Psoas muscle (tissue), 7 donors: ENCODE measurements at regions not wholly inside any gene's neighbourhood (a gene's known extent, or its start where the extent isn't known, plus 50 kb on each side); places are given as distances from the start of the nearest gene placed in this dataset.
A peak's percentile ranks its signal among the peaks of the same experiment; 100 is the strongest.

Experiments
- ATAC-seq, 4 donors: fragments of 200-7000 bp; cut with Tn5 transposase; one replicate each; pipeline ENCODE4 v1.9.1; 2020; ENCODE audit warnings: moderate library complexity in 3 of 4, mild to moderate bottlenecking in 2 of 4
- DNase-seq, 2 donors: peaks; one replicate each; pipeline ENCODE4 v3.0.0-alpha.2; 2020
- H3K27ac ChIP-seq: fragments of 200-600 bp; one replicate; pipeline ENCODE4 v1.8.0; 2022
- H3K27me3 ChIP-seq, 3 donors: fragments of 200-600 bp in 1 of 3; one replicate each; pipeline versions ENCODE4 v1.6.1 to v1.8.0; 2013 to 2022; ENCODE audit warnings: low read length in 2 of 3, mild to moderate bottlenecking in 2 of 3, moderate library complexity in 1 of 3; ENCODE audit not compliant: insufficient read depth in 3 of 3
- H3K36me3 ChIP-seq, 2 donors: fragments of 200-600 bp in 1 of 2; one replicate each; pipeline versions ENCODE4 v1.6.1 to v1.8.0; 2013 to 2022; ENCODE audit warnings: low read depth in 1 of 2, mild to moderate bottlenecking in 1 of 2, moderate library complexity in 1 of 2; ENCODE audit not compliant: insufficient read depth in 1 of 2
- H3K4me1 ChIP-seq: fragments of 200-600 bp; one replicate; pipeline ENCODE4 v1.8.0; 2022
- H3K4me3 ChIP-seq: fragments of 200-600 bp; one replicate; pipeline ENCODE4 v1.8.0; 2022; ENCODE audit warnings: mild to moderate bottlenecking
- H3K9me3 ChIP-seq: fragments of 200-600 bp; one replicate; pipeline ENCODE4 v1.8.0; 2022
- WGBS, 3 donors: extraction: QIAGEN DNeasy Blood & Tissue Kit; methylation state at CpG; one replicate each; pipeline versions ENCODE4 v1.1.6 to v1.1.7; 2013; 5-methylcytosine and 5-hydroxymethylcytosine counted together
- intact Hi-C, 2 donors: fragments of 100-400 bp; cut with DNase I; formaldehyde crosslinking; loops; one replicate each; pipeline versions ENCODE4 v1.11.0 to v1.14.2; 2022
- TF ChIP-seq, protein P1 (sequence below): fragments of 200-600 bp; IDR thresholded peaks from one replicate; pipeline ENCODE4 v1.8.0; 2022; ENCODE audit warnings: antibody characterized with exemption
- donor health status: healthy with polysubstance abuse.
- donor health status: DM: no; HTN: no; CAD: no; lungs with moderate emphysema.
- donor health status: Bipolar disorder and iron deficiency.
- donor health status: healthy.
- donor health status: DM: yes; HTN: yes; CAD: no.
- donor health status: DM: no; HTN: no; CAD: no.
- donor health status: DM: yes; HTN: yes; CAD: no.

DNA sequence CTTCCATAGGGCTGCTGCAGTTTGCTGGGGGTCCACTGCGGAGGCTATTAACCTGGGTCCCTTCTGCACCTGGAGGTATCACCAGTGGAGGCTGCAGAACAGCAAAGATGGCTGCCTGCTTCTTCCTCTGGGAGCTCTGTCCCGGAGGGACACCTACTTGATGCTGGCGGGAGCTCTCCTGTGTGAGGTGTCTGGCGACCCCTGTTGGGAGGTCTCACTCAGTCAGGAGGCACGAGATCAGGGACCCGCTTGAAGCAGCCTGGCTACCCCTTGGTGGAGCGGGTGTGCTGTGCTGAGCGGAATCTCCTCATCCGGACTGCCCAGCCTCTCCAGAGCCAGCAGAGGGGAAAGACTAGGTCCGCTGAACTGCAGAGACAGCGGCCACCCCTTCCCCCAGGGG, 56.0 kb upstream of the CTXND1 start:
- DNase-seq (no peak), ATAC-seq (no peak)
- WGBS, 3 donors = 79 to 89% (median 83%) methylated on average over 11 of the region's 11 CpGs
- no peaks in the 10 kb centered on the region for H3K9me3 ChIP-seq
- H3K27me3 ChIP-seq = no peaks in the 10 kb centered on the region
- no peaks in the 10 kb centered on the region for H3K4me1 ChIP-seq
- no peak overlapping the region for H3K4me3 ChIP-seq
- H3K27ac ChIP-seq = no peak overlapping the region
- no peaks in the 10 kb centered on the region for H3K36me3 ChIP-seq
- intact Hi-C loops = no loop called here
- TF ChIP-seq, protein P1, sequence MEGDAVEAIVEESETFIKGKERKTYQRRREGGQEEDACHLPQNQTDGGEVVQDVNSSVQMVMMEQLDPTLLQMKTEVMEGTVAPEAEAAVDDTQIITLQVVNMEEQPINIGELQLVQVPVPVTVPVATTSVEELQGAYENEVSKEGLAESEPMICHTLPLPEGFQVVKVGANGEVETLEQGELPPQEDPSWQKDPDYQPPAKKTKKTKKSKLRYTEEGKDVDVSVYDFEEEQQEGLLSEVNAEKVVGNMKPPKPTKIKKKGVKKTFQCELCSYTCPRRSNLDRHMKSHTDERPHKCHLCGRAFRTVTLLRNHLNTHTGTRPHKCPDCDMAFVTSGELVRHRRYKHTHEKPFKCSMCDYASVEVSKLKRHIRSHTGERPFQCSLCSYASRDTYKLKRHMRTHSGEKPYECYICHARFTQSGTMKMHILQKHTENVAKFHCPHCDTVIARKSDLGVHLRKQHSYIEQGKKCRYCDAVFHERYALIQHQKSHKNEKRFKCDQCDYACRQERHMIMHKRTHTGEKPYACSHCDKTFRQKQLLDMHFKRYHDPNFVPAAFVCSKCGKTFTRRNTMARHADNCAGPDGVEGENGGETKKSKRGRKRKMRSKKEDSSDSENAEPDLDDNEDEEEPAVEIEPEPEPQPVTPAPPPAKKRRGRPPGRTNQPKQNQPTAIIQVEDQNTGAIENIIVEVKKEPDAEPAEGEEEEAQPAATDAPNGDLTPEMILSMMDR = no peak

DNA sequence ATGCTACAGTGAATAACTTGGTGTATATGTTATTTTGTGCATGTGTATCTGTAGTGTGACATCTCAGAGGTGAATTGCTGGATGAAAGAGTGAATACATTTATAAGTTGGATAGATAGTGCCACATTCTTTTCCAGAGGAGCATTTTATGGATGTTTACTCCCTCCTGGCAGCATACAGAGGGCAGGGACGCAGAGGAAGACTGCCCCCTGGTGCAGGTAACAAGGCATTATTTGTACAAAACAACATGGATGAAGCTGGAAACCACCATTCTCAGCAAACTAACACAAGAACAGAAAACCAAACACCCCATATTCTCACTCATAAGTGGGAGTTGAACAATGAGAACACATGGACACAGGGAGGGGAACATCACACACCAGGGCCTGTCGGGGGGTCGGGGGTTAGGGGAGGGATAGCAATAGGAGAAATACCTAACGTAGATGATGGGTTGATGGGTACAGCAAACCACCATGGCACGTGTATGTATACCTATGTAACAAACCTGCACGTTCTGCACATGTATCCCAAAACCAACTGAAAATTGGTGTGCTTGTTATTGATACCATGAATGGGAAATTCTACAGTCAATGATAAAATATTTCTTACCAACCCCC, 57.9 kb upstream of the CTXND1 start:
- Histone ChIP-seq H3K36me3 (no peaks in the 10 kb centered on the region), H3K4me1 (no peaks in the 10 kb centered on the region), H3K27ac (no peak overlapping the region), H3K4me3 (no peak overlapping the region), H3K9me3 (no peaks in the 10 kb centered on the region), H3K27me3 (no peaks in the 10 kb centered on the region)
- TF ChIP-seq, protein P1 = peak; percentile 35
- intact Hi-C loops = no loop called here
- no peak for DNase-seq
- 56 to 61% (median 59%) methylated on average over 6 of the region's 6 CpGs for WGBS, 3 donors
- peak in 2 of 4 donors; percentile 59 to 72 for ATAC-seq

DNA sequence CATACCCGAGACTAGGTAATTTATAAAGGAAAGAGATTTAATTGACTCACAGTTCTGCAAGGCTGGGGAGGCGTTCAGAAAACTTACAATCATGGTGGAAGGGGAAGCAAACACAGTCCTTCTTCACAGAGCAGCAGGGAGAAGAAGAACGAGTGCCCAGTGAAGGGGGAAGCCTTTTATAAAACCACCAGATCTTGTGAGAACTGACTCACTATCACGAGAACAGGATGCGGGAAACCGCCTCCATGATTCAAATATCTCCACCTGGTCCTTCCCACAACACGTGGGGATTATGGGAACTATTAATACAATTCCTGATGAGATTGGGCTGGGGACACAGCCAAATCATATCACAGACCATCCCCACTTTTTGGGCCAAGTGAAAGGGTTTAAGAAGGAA, 58.8 kb upstream of the CTXND1 start:
- ATAC-seq (no peak), DNase-seq (no peak)
- no peak overlapping the region for H3K4me3 ChIP-seq
- 78 to 83% (median 80%) methylated on average over 7 of the region's 7 CpGs for WGBS, 3 donors
- no peak overlapping the region for H3K27ac ChIP-seq
- H3K27me3 ChIP-seq = no peaks in the 10 kb centered on the region
- H3K36me3 ChIP-seq = no peaks in the 10 kb centered on the region
- H3K4me1 ChIP-seq = no peaks in the 10 kb centered on the region
- H3K9me3 ChIP-seq = no peaks in the 10 kb centered on the region
- TF ChIP-seq, protein P1 = no peak
- intact Hi-C loops = no loop called here

DNA sequence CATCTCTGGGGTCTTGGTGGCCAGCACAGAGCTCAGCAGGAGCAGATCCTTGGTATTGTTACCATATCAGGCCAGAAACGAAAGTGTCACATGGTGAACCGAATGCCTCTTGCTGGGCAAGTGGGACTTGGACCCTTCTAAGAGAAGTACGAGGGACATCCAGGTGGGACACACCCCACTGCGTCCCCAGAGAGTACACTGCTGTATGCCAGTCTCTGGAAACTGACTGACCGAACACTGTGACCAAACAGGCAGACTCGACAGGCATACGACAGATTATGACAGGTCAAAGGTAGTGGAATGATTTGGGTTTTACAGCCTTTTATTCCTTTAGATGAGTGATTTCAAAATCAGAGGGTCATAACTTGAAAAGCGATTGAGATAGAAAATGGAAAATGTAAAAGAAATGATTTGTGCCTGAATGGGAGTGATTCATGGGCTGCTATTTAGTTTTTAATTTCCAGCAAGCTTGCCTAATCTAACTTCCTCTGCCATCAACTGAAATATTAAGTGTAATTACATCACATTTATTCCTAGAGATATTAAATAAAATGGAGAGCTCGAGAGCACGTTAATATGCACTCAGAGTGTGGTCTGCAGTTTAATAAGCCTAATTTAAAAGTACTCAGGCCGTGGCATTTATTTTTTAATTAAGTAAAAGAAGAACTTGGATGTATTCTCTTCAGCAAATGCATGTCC, 63.4 kb upstream of the CTXND1 start:
- no peaks in the 10 kb centered on the region for H3K9me3 ChIP-seq
- no peak overlapping the region for H3K4me3 ChIP-seq
- H3K4me1 ChIP-seq = no peaks in the 10 kb centered on the region
- H3K27ac ChIP-seq = no peak overlapping the region
- intact Hi-C loops = no loop called here
- DNase-seq = no peak
- H3K27me3 ChIP-seq = no peaks in the 10 kb centered on the region
- 86 to 89% (median 89%) methylated on average over 11 of the region's 11 CpGs for WGBS, 3 donors
- H3K36me3 ChIP-seq = no peaks in the 10 kb centered on the region
- no peak for ATAC-seq
- TF ChIP-seq, protein P1 = no peak
